Endothelial cell of umbilical vein (primary cell): ENCODE measurements at regions not wholly inside any gene's neighbourhood (a gene's known extent, or its start where the extent isn't known, plus 50 kb on each side); places are given as distances from the start of the nearest gene placed in this dataset.

Experiments used
- CTCF ChIP-seq, 2 donors: IDR thresholded peaks; 1 replicate in 1 of 2; 2 replicates in 1 of 2; pipeline ENCODE4 v1.5.1; 2011; ENCODE audit warnings: low read length in 2 of 2, mild to moderate bottlenecking in 2 of 2, moderate library complexity in 2 of 2, control low read depth in 1 of 2, inconsistent platforms in 1 of 2, low read depth in 1 of 2; ENCODE audit not compliant: insufficient read depth in 1 of 2; ENCODE audit errors: extremely low read depth in 1 of 2
- EZH2 ChIP-seq: IDR thresholded peaks from 2 replicates; pipeline ENCODE4 v1.6.1; 2012; ENCODE audit warnings: borderline replicate concordance, low read depth, mild to moderate bottlenecking, moderate library complexity, low read length, inconsistent platforms; ENCODE audit not compliant: severe bottlenecking
- FOS ChIP-seq: IDR thresholded peaks from 2 replicates; pipeline ENCODE4 v1.6.1; 2011; ENCODE audit warnings: mild to moderate bottlenecking, low read length, moderate library complexity, borderline replicate concordance; ENCODE audit not compliant: insufficient read depth
- GATA2 ChIP-seq: IDR thresholded peaks from 2 replicates; pipeline ENCODE4 v1.7.0; 2011; ENCODE audit warnings: low read depth, mild to moderate bottlenecking, moderate library complexity, mixed read lengths, low read length; ENCODE audit not compliant: insufficient read length, insufficient read depth
- MAX ChIP-seq: IDR thresholded peaks from 2 replicates; pipeline ENCODE4 v1.6.1; 2011; ENCODE audit not compliant: insufficient read depth, insufficient read length
- POLR2A ChIP-seq: IDR thresholded peaks from 2 replicates; pipeline ENCODE4 v1.6.1; 2012; ENCODE audit warnings: low read depth, mild to moderate bottlenecking, control low read depth, low read length
- POLR2AphosphoS5 ChIP-seq: IDR thresholded peaks from 2 replicates; pipeline ENCODE4 v1.6.1; 2012; ENCODE audit warnings: low read depth, mild to moderate bottlenecking, control low read depth, low read length, moderate library complexity; ENCODE audit not compliant: insufficient read depth

DNA sequence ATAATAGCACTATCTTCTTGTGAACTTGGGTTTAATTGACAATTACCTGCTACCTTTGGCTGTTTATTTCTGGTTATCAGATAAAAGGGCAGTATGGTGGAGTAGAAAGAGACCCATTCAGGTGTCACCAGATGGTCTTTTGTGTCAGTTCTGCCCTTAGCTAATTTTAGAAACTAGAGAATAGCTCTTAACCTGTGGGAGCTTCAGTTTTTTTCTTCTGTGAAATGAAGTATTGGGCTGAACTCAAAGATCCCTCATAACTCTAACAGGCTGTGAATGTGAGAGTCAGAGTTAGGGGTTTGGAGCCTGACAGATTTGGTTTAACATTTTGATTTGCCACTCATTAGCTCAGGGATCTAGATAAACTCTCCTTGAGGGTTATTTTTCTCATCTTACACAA lies 335.2 kb downstream of the PPP1R2C start:
- TF ChIP-seq CTCF (IDR thresholded peaks at IDR 0.05; ENCODE audit: extremely low read depth in 1 of 2, insufficient read depth in 1 of 2, low read depth in 1 of 2, low read length in 2 of 2) (no peak), POLR2A (no peak), POLR2AphosphoS5 (no peak), EZH2 (no peak), FOS (no peak), GATA2 (no peak), MAX (no peak)
